NCI-H226 (cell line): ENCODE measurements at regions not wholly inside any gene's neighbourhood (a gene's known extent, or its start where the extent isn't known, plus 50 kb on each side); places are given as distances from the start of the nearest gene placed in this dataset.
"Not testable (repeated sequence)": the region's sequence is repeated elsewhere in the genome, so short reads cannot be mapped to it uniquely, and the experiment has no call there.

Experiments used
- DNase-seq: peaks from one replicate; pipeline ENCODE4 v3.0.0-alpha.2; 2015

DNA sequence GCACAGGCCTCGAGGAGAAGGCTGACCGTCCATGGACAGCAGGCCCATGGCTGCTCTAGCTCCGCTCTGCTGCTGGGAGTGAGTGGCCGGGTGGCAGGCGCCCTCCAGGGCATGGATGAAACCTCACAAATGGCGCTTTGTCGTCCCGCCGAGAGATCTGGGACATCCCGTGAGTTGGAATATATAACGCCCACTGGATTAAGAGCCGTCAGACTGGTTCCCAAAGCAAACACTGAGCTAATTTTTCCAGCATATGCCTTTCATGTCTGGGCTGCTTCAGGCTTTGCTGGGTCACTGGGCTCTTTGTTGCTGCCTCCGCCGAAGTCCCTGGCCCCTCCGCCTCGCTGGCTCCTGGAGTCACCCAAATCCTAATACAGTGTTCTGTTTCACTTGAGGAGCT, 266.3 kb downstream of the FOXL1 start:
- DNase-seq: no peak

DNA sequence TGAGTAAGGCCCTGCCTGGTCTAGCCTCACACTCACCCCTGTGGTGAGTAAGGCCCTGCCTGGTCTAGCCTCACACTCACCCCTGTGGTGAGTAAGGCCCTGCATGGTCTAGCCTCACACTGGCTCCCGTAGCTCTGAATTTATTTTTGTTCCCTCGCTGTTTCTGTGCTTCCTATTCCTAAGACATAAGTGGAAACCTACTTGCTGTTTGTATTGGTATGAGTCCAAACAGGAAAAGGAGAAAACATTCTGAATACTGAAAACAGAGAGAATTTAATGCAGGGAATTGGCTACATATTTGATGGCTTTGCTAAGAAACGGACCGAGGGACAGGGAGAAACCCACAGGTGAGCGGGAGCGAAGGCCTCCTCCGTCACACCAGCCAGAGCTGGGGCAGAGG, 267.8 kb downstream of the FOXL1 start:
- DNase-seq: no peak

DNA sequence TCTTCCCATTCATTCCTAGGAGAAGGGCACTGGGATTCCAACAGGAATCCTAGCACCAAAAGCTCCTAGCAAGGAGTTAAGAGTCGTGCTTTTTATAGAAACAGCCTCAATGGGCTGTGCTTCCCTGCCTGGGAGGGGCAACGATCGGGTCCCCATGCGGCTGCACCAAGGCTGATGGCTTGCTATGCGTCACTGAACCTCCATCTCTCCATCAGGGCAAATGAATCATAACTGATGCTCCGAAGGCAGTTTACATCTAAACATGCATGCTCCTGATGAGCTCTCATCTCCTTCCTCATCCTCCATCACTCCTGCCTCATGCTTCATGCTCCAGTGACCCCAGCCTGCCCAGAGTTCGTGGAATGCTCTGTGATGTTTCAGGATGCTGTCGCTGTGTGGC, 270.5 kb downstream of the FOXL1 start:
- DNase-seq: no peak

DNA sequence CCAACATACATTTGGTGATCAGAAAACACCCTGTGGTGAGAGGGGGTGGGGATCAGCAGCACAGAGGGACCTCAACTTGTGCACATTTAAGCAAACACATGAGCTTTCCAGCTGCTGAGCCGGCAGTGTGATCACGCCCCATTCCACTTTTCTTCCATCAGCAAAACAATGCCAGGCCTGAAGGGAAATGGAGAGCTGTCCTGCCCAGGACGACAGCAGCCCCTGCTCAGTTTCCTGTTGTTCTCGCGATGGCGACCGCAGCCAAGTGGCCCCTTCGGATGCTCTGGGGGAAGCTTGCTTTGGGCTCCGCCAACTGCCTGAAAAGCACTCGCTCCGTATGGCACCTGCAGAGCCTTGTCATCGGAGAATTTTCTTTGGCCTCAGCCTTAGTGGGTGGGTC, 272.3 kb downstream of the FOXL1 start:
- DNase-seq: no peak

DNA sequence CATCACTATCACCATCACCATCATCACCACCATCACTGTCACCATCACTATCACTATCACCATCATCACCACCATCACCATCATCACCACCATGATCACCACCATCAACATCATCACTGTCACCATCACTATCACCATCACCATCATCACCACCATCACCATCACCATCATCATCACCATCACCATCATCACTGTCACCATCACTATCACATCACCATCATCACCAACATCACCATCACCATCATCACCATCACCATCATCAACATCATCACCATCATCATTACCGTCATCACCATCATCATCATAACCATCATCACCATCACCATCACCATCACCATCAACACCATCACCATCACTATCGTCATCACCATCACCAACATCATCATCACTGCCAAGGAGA, 273.8 kb downstream of the FOXL1 start:
- no peak for DNase-seq

DNA sequence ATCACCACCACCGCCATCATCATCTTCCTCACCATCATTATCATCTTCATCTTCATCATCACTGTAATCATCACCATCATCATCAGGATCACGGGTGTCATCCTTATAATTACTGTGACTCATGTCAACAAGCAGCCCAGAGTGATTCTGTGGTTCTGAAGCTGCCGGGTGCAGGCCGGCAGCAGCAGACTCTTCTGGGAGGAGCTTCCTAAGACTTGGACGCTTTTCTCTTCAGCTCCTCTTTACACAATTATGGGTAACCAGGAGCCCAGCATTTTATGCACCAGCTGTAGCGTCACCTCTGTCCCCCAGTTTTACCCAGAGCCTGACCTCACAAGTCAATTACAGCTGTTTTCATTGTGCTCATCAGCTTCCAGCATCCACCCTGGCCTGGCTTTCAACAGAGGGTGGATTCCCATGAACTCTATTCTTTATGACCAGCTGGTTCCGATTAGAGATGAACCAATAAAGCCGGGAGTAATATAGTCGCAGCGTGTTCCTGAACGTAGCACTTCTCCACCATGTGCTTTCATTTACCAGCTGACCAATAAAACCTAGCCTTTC, 275.8 kb downstream of the FOXL1 start:
- DNase-seq: no peak

DNA sequence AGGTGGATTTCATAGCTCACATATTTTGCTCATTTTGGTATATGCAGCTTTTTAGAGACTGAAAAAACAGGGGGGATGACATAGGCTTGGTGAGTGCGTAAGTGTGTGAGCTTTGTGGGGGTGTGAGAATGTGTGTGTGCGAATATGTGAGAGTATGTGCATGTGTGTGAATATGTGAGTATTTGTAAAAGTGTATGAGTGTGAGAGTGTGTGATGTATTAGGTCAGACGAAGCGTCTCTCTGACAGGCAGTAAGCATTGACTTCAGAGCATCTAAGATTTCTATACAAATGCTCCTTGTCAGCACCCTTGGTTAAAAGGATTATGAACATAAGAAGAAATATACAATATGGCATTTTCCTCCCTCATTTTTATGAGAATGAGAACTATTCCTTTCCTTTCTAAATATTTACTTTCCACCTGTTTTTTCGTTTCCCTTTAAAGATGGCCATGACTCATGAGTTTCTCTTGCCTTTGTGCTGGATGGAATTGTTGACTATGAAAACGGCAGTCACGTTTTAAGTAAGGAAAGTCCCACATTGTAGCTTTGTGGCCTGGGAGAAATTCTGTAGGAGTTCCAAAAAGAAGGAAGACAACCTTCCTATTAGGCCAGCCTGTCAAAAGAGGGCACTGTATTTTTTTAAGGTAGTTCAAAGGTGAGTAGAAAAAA, 276.4 kb downstream of the FOXL1 start:
- DNase-seq: no peak

DNA sequence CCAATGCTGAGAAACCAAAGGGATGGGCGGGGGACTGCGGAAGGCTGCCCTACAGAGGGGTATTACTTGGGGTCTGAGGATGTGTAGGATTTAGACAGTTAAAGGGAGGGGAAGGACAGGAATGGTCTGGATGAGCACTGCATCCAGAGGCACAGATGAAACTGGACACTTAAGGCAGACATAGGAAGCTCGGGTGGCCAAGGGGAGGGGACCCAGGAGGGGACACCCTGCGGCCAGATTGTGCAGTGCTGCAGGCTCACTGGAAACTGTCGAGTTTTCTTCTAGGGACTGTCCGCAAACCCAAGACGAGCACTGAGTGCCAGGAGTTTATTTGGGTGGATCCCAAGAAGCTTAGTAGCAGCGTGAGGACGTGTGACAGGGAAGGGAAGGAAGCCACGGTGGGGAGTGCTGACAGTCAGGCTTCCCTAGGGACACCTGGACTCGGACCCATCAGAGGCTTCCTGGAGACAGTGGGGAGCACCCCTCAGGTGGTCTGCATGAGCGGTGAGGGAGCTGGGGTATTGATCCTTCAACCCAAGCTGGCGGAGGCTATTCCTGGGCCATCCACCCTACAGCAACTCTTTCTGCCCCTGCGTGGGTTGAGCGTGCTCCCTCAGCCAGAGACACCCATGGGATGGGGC, 278.7 kb downstream of the FOXL1 start:
- DNase-seq: no peak

DNA sequence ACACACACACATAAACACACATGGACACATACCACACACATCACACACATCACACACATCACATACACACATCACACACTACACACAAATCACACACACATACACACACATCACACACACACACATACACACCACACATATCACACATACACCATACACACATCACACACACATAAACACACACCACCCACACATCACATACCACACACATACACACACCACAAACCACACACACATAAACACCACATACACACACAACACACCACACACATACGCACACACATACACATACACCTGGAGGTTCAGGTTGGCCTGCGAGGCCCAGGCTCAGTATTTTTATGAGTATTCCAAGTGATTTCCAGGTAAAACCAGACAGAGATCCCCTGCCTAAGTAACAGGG, 279.5 kb downstream of the FOXL1 start:
- DNase-seq: no peak

DNA sequence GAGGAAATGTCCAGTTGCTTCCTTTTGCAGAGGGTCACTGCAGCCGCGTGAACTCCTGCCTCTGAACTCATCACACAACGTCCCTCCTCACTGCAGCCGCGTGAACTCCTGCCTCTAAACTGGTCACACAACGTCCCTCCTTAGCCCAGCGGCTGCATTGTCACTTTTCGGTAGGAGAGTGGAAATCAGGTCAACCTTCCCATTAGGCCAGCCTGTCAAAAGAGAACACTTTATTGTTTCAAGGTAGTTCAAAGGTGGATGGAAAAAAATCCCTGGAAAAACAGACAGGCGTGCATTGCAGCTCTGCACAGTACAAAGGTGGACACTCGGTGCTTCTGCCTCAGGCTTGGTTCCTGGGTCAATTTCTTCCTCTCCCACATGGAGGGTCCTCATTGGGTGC, 280.2 kb downstream of the FOXL1 start:
- no peak for DNase-seq

DNA sequence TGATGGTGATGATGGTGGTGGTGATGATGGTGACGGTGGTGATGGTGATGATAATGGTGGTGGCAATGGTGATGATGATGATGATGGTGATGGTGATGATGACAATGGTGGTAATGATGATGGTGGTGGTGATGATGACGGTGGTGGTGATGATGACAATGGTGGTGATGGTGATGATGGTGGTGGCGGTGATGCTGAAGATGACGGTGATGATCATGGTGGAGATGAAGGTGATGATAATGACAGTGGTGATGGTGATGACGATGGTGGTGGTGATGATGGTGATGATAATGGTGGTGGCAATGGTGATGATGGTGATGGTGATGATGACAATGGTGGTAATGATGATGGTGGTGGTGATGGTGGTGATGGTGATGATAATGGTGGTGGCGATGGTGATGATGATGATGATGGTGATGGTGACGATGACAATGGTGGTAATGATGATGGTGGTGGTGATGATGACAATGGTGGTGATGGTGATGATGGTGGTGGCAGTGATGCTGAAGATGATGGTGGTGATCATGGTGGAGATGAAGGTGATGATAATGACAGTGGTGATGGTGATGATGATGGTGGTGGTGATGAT, 283.0 kb downstream of the FOXL1 start:
- DNase-seq: not testable (repeated sequence)

DNA sequence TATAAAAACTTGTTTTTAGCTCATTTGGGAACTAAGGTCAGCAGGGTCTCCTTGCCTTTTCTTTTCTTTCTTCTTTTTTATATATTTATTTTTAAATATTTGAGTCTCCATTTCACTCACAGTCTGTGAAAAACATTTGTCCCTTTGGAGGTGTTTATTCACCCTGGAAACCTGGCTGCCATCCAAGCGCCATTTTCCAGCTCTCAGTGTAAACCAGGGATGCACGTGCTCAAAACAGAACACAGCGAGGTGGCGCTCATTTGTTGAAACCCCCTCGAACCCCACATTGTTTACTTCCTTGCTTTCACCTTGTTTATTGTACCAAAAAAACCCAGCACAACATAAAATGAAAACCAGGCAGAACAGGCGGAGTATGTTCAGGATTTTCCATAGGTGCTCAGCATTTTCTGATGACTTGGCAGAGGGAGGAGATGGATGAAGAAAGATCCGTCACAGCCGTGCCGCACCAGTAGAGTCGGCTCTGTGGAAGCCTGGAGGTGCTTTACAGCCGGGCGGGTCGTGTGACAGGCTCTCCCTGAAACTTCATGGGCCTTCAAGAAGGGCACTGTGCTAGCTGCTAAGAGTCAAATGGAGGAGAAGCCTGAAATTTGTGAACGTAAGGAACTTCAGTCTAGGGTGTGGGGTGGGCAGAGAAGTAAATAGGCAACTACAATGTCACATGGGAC, 284.4 kb downstream of the FOXL1 start:
- DNase-seq: no peak

DNA sequence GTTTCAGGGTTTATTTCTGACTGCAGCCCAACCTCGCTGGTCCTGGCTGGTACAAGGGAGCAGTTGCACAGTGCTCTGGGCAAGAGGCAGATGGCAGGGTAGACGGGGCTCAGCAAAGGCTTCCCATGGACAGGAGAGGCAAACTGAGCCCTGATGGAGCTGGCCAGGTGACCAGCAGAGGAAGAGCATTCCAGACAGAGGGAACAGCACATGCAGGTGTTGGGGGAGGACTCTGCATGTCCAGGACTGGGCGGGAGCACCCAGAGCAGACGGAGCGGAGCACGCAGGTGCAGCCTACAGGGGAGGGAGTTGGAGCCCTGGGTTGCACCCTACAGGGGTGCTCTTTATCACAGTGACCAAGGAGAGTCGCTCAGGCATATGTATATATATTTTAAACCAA, 285.3 kb downstream of the FOXL1 start:
- no peak for DNase-seq

DNA sequence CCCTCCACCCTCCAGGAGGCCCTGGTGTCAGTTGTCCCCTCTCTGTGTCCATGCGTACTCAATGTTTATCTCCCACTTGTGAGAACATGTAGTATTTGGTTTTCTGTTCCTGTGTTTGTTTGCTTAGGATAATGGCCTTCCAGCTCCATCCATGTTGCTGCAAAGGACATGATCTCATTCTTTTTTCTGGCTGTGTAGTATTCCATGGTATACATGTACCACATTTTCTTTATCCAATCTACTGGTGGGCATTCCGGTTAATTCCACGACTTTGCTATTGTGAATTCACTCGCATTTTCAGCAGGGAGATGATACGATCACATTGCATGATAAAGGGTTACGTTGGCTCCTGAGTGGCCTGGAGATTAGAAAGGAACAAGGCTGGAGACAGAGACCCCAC, 286.2 kb downstream of the FOXL1 start:
- DNase-seq: no peak

DNA sequence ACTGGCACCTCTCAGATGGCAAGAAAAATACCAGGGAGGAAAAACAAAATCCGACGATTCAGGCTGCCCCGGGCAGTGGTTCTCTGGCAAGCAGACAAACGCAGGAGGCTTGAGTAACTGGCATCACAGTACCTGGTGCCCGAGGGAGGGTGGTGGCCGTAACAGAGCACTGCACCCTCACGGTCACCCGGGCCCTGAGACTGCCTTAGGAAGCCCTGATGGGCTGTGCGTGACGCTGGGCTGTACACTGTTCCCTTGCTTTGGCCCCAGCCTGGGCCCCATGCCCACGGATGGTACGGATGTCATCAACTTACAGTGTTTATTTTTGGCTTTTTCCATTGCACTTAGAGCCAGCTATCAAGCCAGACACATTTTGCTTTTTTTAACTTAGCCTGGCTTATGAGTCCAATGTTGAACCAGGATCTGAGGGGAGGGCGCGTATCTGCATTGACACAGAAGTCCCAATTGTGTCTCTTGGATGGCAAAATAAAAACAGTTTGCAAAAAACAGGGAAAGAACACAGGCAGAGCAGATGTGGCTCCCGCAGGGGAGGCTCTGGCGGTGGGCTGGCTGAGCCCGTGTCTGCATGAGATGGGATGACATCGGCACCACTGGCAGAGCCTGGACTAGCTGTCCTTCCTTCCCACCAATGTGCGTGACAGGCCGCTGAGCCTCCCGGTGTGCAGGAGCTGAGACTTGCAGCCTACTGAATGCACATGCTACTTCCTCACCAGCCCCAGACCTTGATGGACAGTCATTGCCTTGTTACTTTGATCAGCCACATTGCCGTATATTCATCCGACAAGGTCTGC, 287.7 kb downstream of the FOXL1 start:
- no peak for DNase-seq

DNA sequence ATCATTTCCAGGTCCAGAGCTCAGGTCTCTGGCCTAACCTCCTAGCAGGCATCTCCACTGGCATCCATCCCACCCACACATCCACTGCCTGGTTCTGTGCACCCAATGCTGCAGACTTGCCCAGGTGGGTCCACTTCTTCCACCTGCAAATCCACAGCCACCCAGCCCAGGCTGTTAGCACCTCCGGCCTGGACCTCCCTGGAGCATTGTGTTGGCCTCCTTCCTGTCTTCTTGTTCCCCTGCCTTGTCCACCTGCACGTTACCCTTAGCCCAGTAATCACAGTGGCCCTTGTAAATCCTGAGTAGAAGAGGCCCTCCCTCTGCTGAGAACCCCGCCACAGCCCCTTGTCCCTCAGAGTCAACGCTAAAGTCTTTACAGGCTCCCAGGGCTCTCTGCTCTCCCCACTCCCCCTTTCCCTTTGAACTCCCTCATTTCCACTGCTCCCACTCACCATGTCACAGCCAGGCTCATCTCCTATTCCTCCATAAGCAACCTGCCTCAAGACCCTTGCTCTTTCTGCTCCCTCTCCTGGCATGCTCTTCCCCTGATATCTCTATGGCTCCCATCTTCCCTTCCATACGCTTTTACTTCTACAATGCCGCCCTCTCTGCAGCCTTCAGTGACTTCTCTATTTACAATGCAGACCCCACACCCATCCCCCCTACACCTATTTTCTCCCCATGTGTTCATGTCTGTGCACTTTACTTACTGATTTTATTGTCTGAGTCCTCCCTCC, 288.8 kb downstream of the FOXL1 start:
- no peak for DNase-seq

DNA sequence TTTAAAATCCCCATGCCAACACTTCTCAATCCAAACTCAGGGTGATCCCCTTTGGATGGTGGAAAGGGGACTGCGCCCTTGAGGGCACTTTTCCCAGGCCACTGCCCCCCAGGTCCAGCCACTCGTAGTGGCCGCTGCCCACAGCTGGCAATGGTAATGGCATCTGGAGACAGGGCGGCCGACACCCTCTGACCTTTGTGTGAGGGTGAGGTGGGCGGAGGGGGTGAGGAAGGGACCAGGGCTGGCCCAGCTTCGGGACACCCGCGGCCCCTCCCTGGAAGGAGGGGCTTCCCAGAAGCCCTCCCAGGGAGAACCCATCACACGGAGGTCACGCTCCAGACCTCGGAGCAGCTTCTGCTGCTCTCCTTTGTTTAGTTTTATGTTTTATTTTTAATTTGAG, 289.7 kb downstream of the FOXL1 start:
- DNase-seq: no peak

DNA sequence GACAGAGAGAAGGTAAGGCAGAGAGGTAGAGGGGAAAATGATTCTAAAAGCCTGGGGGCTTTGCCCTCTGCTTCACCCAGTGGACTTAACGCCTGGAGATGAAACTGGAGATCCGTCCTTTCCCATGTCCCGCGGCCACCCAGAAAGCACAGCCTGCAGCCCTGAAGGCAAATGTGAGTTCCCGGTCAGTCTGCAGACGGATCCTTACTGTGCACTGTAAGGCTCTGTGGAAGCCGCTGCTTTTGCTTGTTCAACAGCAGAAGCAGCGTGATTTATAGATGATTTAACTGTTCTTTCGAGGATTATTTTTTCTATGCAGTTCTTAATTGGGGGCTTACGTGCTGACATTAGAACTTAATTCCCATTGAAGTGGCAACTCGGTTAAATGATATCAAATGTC, 290.4 kb downstream of the FOXL1 start:
- DNase-seq: no peak

DNA sequence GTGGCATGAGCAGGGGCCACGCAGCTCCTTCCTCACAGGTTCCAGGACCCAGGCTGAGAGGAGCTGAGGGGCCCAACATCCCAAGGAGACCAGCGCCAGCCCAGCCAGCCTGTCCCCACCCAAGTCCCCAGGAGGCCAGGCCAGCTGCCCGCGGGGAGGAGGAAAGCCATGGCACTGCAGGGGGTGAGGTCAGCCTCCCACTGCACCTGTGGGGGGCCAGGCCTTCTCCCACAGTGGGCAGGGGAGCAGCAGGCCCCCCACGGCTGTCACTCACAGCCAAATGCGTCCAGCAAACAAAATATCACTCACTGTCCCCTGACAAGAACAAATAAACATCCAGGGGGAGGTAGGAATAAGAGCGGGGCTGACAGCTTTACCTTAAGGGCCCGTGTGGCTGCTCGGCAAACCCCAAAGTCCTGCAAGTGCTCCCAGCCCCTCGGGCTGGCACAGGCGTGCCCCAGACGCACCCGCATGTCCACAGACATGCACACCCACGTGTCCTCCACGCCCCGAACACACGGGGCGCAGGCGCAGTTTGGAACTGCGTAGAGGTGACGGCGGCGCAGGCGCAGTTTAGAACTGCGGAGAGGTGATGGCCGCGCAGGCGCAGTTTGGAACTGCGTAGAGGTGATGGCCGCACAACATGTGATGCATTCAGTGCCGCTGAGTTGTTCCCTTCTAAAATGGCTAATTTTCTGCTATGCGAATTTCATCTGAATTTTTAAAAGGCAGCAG, 291.1 kb downstream of the FOXL1 start:
- DNase-seq: no peak

DNA sequence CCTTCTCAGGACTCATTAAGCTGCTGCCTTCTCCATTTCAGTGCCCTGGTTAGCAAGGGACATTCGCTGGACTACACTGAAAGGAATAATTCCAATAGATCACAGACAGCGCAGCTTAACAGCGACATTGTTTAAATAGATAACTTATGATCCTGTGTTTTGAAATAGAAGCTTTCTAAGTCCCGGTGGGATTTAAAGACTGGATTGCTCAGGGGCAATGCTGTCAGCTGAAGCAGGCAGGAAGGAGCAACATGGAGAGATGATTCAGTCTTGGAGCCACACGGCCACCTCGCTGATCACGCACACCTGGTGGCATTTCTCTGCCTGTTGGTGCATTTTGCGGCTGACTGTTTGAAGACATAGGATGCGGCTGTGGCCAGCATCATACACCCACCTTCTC, 292.0 kb downstream of the FOXL1 start:
- no peak for DNase-seq

DNA sequence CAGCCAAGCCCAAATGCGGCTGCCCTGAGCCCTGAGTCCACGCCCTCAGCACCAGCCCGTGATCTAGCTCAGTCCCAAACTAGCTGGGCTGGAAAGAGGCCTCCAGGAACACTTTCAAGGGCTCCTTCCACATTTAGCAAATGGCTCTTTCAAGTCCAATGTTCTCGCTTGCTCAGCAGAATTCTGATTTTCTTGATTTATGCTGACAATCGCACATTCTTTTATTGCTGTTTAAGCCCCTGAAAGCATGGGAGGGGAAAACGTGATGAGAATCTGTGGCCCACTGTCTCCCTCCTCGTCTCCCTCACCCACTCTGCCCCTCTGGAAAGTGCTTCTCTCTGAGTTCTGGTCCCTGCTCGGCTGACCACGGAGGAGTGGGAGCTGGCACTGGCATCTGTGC, 293.8 kb downstream of the FOXL1 start:
- no peak for DNase-seq

DNA sequence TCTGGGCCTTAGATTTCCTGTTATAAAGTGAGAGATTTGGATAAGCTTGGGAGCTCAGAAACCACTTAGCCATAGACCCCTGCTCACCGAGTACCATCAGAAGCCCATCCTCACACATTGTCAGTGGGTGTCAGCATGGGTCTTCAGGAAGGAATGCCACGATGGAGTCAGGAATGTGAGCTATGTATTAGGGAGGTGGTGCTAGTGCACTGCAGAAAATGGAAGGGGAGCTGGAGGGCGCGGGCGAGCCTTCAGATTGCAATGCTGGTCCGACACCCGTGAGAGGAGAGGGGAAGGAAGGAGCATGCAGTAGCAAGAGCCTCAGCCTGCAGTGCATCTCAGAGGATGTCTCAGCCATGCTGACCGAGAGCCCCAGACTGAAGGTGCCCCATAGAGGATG, 294.5 kb downstream of the FOXL1 start:
- no peak for DNase-seq
